Activated naive CD4-positive, alpha-beta T cell treated with anti-CD3 and anti-CD28 coated beads, Interleukin-2, amount 50 U/mL, for 16 hours (primary cell): ENCODE measurements at regions not wholly inside any gene's neighbourhood (a gene's known extent, or its start where the extent isn't known, plus 50 kb on each side); places are given as distances from the start of the nearest gene placed in this dataset.

Experiments used
- DNase-seq: peaks from one replicate; pipeline ENCODE4 v3.0.0-alpha.2; 2020

DNA sequence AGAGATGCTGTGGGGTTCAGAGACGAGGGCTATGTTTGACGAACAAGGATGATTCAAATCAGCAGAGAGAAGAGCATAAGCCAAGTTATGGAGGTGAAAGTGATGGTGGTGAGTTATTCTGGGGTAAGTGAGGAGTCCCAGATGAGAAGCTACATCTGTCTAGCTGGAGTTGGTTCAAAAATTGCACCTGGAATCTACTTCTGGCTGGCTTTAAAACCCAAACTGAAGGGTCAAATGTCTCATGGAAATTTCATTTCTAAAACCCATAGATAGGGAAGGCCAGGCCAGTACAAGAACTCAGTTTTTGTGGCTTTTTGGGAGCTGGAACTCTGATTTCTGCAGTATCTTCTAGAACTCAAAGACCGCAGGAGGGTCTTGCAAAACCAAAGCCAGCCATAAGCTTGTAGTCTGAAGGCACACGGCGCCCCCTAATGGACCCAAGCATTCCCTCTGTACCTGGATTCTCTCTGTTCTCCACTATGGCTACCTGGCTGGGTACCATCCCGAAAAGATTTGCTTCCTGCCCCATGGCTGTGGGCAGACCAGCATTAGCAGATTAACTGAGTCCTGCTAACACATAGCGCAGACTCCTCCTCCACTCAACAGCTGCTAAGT, 229.1 kb upstream of the SLC14A2 start:
- DNase-seq = no peak

DNA sequence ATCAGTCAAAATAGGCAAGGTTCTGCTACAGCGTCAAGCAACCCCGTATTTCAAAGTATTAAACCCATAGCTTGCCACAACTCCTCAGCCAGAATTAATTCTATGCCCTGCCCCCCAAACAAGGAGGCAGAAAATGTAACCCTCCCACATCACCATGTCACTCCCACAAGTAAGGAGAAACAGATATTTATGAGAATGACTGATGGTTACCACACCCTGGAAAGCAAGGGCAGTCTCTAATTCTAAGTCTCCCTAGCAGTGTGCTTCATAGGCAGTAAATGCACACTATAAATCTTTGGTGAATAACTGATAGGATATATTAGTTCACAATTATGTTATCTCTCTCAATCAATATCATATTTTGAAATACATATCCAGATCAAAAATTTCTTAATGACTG, 228.0 kb upstream of the SLC14A2 start:
- no peak for DNase-seq

DNA sequence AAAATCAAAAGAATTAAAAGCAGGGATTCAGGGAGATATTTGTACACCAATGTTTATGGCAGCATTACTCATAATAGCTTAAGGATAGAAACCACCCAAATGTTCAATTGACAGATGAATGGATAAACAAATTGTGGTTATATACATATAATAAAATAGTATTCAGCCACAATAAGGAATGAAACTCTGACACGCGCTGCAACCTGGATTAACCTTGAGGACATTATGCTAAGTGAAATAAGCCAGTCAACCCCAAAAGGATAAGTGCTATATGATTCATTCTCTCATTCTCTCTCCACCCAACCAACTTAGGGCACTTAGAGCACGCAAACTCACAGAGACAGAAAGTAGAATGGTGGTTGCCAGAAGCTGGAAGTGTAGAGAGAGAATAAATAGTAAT, 216.8 kb upstream of the SLC14A2 start:
- no peak for DNase-seq

DNA sequence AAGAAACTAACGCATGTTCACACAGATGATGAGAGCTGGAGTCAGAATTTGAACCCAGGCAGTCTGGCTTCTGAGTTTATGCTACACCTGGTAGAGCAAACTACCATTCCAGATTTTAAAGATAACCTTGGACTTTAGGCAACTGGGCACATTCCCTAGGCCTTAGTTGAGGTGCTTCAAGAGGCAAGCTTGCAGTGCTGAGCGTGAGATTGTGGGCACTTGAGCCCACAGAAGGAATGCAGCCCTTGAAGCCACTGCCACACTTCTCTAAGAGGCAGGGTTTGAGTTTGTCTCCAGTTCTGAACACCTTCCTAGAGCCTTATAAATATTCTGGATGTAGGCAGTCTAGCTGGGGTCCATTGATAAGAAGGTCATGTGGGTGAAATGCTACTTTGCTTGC, 216.1 kb upstream of the SLC14A2 start:
- DNase-seq = no peak

DNA sequence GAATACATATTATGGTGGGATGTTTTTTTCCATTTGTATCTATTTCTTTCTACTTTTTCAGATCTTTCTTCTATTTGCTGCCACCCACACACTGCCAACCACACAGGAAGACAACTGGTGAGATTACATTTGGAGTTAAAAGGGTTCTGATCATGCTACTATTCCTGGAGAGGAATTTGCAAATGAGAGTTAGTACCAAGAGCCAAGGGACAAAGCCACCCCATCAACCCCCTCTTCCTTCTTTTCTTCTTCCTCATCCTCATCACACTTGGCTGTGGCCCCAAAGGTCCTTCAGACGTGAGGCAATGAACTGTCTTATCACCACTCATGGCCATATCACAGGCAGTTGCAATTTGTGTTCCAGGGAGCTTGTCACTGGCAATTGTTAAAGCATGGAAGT, 215.6 kb upstream of the SLC14A2 start:
- DNase-seq = no peak

DNA sequence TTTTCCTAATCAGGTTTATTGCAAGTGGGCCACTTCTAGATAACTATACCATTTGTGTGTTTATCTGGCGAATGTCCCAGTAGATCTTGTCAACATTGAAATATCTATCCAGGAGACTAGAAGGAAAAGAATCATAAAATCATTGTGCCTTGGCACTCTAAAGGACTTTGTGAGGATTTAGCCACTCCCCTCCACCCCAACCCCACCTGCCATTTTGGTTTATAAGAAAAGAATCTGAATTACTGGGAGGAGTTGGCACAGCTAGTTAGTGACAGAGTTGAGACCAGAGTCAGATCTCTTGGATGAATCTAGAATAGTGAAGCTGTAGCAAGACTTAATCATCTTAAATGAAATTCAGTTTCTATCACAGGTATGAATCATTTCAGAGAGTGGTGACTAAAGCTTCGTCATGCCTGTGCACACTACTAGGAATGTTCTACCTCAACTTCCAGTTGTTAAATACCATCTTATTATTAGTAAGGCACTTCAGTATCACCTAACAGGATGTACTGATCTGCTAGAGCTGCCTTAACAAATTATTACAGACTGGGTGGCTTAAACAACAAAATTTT, 212.7 kb upstream of the SLC14A2 start:
- no peak for DNase-seq

DNA sequence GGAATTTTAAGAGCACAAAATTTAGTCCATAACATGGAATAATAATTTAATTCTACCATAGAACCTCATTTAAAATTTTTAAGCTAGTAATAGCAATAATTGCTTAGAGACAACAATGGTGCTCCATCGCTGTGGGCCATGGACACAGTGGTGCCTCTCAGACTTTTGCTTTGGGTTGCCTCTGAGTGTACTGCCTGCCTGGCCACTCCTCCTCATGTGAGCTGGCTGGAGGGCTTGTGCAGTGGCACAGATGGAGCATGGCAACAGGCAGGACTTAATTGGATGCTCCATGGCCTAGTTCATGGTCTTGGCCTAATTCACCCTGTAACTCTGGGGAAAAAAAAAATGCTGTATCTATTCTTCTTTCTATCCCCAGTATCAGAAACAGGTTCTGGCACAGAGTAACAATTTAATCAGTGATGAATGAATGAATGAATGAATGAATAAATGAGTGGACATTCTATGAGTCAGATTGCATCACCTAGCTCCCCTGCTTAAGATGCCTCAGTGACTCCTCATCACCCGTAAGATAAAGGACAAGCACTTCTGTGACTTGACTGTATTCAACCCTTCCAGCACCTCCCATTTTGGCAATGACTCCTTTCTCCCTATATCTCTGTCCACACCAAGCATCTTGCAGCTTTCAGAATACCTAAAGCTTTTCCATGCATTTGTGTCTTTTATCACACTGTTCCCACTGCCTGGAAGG, 211.8 kb upstream of the SLC14A2 start:
- no peak for DNase-seq

DNA sequence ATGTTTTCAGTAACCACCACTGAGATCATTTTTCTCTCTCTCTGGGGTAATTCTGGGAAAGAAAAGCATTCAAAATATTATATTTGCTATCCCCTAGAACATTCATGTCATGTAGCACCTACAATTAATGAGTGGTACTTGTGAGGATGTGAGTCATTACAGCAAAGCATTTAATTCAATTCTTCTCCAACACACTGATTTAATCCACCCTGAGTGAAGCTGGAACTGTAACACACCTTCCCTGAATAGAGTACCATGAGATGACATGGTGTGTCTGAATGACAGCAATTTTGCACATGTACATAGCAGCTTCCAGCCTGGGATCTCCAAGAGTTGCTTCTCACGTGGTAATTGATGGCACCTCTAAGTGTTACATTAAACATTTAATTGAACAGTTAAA, 207.1 kb upstream of the SLC14A2 start:
- DNase-seq = no peak

DNA sequence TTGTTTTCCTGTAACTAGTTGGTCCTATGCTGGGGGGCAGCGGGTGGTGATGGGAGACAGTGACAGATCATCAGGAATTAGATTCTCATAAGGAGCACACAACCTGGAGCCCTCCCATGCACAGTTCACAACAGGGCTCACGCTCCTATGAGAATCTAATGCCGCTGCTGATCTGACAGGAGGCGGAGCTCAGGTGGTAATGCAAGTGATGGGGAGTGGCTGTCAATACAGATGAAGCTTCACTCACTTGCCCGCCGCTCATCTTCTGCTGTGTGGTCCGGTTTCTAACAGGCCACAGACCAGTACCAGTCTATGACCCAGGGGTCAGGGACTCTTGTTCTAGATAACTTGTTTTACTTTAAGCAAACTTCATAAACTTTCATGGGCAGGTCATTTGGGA, 205.3 kb upstream of the SLC14A2 start:
- DNase-seq = no peak

DNA sequence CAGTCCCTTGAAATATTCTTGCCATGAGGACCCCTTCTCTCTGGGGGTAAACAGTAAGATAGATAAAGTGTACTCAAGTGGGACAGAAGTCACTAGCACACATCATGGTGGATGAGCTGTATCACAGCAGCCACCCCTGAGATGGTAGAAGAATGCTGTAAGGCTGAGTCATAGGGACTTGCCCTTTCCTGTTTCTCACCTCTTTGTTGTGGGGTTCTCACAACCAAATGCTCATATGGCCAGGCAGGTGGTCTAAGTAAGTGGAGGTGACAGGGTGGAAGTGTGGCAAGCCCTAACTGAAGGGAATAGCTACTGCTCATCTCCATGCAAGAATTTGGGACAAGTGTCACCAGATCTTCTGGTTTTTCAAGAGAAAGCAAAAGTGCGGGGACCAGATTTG, 202.7 kb upstream of the SLC14A2 start:
- no peak for DNase-seq

DNA sequence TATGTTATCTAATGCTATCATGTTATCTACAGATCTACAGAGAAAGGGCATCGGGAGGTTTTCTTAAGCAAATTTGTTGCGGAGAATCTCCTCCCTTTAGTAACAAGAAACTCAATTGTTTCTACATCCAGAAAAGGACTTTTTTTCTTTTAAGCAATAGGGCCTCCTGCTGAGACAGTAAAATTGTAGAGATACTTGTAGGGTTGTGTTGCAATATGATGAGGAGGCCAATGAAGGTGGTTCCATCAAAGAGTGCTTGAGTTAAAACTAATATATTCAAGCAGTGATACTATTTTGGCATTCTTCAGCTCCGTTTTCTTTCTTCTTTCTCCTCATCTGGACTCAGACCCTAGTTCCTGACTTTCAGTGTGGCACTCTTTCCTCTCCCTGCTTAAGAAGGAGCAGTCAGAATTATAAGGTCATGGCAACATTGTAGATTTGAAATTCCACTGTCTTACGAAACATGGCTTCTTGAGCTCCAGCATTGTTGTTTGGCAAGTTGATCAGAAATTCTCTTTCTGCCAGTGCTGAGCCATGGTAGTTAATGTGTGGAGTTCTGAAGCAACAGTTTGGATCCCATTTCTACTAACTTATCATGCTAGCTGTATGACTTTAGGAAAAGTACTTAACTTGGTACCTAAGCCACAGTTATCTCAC, 202.0 kb upstream of the SLC14A2 start:
- DNase-seq = no peak

DNA sequence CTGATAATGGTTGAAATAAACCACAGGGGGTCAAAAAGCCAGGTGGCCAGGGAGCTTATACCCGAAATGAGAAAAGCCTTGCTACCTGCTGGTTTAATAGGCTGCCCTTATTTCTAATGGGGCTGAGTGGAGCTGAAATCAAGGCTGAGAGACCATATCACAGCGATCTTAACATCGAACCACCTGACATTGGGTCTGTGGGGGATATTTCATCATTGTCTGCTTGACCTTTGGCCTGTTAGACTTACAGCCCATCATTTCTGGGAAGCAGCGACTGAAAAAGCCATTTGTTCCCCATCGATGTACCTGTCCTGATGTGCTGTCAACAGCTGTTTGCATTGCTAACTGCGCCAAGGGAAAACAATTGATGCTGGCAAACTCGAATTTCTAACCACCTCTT, 199.7 kb upstream of the SLC14A2 start:
- DNase-seq = no peak

DNA sequence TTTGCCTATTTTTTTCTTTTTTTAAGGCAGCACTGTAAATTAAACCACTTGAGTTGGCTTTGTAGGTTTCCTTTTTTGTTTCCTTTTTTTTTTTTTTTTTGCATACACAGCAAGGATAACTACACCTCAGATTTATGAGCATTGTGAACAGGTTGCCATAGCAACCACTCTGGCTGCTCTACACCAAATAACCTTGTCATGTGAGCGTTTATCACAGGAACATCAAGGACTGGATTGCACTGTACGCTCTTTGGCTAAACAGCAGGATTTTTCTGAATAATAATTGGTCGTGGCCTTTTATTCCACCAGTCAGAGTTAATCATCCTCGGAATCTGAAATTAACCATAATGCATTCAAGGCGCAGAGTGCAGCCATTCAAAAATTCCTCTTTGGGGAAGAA, 199.1 kb upstream of the SLC14A2 start:
- DNase-seq = no peak

DNA sequence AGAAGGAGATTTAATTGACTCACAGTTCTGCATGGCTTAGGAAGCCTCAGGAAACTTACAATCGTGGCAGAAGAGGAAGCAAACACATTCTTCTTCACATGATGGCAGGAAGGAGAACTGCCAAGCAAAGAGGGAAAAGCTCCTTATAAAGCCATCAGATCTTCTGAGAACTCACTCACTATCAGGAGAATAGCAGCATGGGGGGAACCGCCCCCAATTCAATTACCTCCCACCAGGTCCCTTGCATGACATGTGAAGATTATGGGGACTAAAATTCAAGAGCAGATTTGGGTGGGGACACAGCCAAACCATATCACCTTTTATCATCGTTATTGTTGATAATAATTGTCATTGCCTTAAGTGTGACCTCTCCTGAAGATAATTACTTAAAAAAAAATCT, 197.9 kb upstream of the SLC14A2 start:
- no peak for DNase-seq

DNA sequence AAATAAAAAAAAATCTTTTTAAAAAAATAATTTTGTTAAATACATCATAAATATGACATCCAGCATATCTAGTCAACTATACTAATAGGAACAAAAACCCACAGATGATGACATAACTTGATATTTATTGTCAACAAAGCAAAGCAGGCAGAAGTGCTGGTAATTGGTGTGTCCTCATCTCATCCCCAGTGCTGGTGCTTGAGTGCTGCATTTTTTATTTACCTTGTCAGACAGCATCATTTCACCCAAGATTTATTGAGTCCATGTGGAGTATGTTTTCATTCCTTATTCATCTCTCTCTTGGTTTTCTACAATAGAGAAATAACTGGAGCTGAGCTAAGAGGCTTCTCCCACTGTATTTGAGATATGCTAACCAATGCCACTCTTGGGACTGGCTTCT, 191.6 kb upstream of the SLC14A2 start:
- DNase-seq = no peak

DNA sequence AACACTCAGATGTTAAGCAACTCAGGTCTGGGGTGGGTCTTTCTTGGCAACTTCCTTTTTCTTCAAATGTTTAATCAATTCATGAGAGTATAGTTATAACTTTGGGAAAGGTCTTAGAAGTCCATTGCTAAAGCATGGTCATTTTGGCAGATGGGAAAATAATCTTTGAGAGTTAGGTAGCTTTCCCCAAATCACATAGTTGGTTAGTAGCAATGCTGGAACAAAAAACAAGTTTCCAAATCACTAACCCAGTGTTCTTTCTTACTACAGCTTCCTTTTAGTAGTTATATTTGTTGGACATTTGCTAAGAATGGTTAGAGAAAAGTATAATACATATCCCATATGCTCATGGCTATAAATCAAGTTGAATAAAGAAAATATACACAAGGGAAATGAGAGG, 185.2 kb upstream of the SLC14A2 start:
- no peak for DNase-seq

DNA sequence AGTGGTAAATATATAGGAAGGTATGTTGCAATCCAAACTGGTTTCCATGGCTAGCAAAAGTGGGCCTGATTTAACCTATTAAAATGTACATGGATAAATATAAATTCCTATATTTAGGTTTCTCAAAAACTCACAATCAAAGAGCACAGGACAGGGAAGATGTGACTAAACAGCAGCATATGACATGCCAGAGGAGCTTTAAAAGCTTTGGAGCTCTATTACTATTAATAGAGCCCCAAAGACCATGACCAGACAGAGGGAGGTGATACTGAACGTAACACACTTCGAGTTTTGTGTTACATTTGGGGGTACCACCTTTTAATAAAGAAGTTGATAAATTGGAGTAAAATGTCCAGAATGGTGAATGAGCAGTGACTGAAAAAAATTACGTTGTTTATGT, 179.5 kb upstream of the SLC14A2 start:
- no peak for DNase-seq

DNA sequence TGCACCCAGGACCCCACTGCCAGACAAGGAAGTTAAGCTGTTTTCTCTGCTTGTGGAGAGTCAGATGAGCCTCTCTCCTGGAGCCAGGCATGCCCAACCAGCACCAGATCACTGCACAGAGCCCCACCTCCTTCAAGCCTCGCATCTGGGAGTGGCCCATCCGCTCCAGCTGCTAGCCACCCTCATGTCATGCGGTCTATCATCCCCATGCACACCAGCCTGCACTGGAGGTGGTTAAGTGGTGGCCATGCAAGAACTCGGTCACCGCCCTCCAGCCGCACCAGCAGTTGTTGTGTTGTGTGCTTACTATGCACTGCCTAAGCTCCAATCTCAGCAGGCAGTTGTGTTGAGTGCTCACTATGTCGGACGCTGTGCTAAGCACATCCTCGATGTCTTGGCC, 177.9 kb upstream of the SLC14A2 start:
- DNase-seq = no peak

DNA sequence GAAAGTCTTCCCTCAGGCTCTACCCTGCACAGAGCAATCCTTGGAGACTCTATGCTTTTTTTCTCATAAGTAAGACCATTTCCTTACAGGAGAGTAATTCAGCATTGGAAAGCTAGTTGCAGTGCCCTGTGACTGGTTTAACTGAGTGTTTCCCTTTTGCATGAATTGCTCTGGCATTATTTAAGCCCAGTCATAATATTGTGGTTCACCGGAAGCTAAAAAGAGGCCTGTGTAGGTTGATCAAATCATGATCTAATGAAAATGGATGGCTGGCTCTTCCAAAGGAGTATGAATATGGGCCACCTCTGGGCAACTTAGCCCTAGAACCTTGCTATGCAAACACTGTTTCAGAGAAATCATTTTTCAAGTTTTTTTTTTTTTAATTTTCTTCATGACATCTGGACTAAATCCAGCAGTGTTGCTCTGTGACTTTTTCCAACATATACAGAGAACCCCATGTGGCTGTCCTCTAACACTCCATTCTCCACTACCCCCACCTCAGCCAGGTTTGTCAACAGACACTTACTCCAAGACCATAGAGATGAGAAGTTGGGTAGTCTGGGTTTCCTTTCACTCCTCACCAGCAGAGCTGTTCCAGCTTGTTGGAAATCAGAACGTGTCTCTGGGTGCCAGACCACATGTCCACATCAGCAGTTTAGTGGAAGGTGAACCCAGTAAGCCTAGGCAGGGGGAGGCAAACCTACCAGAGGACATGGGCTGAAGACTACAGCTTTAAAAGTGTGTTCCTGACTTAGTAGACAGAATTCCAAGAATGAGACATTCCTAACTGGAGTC, 175.2 kb upstream of the SLC14A2 start:
- DNase-seq = no peak

DNA sequence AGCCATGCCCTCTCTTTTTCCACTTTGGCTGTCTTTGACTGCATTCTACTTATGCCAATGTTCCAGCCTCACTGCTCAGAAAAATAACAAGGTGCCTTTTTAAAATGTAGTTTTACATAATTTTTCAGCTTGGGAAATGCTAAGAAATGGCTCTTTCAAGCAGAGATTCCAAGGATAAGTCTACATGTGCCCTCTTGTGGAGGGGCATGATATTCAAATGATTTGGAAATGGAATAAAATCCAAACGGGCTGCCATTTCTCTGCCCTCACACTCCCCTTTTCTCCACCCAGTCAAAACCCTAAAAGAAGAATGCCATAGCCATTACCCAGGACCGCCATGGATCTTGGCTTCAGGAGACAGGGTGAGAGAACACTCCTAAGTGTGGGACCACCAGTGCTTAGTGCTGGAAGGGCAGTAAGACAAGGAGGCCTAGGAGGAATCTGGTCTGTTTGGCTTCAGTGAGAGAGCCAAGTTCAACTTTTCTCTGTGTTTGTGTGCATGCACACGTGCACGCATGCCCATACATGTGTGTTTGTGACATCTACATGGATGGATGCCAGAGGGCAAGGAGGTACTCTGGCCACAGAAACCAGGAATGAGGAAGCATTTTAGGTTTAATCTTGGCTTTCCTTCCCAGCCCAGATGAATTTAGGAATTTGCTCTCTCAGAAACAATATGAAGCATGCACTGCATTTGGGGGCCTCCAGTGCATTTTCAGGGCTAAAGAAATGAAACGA, 174.0 kb upstream of the SLC14A2 start:
- DNase-seq = no peak

DNA sequence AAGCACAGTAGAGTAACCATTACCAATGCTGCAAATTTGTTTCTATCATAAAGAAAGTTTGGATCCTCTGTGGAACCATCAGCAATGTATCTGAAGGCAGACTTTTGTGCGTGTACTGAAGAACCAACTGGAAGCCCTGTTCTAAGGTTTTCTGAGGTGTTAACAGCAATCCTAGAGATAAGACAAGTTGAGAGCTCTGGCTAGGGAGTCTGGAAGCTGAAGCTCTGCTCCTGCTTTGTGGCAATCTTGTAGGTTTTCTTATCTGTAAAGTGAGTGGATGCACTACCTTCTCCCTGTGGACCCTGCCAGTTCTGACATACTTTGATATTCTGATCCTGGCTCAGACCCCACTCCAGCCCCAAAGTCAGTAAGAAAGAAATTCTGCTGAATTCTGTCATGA, 171.2 kb upstream of the SLC14A2 start:
- DNase-seq = no peak

DNA sequence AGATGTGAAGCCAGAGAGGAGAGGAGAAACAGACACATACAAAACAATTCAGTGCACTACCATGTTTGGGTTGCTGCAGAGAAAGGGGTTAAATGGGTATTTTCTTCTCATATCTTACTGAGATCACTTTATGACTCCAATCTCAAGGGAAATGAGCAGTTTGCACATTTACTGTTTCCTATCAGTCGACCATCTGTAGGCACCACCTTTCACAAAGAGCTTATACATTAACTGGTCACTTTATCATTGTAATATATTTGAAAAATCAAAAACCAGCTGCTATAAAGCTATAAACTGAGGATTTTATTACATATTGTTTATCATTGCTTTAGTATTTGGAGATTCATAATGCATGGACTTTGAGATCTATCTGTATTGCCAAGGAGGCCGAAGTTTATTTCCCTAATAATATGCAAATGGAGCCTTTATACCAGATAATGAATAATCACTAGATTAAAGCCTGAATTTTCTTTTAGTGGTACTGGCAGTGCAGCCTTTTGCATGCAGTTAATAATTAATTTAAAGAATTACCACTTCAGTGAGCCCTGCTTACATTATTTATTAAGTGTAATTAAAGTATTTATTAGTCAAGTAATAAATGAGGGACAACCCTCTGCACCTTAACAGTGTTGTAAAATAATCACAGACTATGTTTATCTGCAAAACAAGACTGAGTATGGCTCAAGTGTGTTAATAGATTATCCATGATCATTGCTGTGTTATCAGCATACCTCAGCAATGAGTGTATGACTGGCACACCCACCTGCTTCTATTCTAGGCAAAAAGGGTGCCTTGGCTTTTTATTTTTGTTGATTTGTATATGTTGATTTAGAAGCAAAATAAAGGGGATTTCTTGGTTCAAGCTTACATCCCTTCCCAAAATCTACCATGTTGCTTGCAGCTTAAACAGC, 167.7 kb upstream of the SLC14A2 start:
- DNase-seq = no peak
